GM21367 (cell line): ENCODE measurements at regions not wholly inside any gene's neighbourhood (a gene's known extent, or its start where the extent isn't known, plus 50 kb on each side); places are given as distances from the start of the nearest gene placed in this dataset.
A peak's percentile ranks its signal among the peaks of the same experiment; 100 is the strongest.

Experiments
- ATAC-seq: cut with Tn5 transposase; IDR thresholded peaks from one replicate; pipeline ENCODE4 v1.9.1; 2021; ENCODE audit not compliant: unreplicated experiment

- no peak for ATAC-seq
Observed at GRCh38 chr2:64220894-64221617, 76.8 kb upstream of the PELI1 start.

- ATAC-seq, result no peak
Observed at GRCh38 chr2:64221935-64222334, 77.7 kb upstream of the PELI1 start.

DNA sequence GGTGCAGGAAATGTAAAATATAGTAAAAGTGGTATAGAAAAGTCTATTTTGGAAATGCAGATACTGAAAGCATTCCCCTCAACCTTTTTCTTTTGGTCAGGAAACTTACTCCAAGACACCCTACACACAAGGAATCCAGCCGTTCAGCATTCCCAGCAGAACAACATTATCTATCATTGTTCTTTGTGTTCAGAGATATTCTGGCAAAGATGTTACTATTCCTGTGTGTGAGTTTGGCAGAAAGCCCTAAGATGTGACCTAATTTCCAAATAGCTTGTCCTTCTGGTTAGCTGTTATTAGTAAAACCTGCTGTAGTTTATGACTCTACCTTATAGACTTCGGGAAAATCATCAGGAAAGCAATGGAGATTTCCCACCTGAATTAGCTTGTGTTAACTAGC, 78.1 kb upstream of the PELI1 start:
- ATAC-seq, result no peak

DNA sequence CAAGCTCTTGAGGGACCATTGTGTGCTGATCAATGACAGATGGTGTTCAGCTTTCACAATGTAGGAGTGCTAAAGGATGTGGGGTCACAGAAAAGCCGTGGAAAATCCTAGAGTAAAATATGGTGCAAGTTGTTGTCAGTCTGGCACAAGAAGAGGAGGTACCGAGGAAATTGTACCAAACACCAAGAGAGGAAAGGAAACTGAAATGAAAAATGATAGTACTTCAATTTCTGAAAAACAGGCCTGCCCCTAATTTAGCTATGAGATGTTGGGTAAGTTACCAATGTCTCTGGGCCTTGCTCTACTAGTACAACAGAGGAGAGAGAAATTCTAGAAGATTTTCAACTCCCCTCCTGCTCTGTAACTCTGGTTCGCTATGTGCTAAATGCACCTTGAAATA, 78.8 kb upstream of the PELI1 start:
- no peak for ATAC-seq

GRCh38 chr2:64225491-64225890, 81.3 kb upstream of the PELI1 start:
- no peak for ATAC-seq

DNA sequence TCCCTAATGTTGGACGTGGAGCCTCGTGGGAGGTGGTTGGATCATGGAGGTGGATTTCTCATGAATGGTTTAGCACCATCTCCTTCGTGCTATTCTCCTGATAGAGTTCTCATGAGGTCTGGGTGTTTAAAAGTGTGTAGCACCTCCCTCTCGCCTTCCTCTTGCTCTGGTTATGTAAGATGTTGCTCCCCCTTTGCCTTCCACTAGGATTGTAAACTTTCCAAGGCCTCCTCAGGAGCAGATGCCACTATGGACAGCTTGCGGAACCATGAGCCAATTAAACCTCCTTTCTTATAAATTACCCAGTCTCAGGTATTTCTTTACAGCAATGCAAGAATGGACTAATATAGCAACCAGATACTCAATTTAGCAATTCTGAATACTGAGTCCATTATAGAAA, 82.4 kb upstream of the PELI1 start:
- ATAC-seq, result no peak

DNA sequence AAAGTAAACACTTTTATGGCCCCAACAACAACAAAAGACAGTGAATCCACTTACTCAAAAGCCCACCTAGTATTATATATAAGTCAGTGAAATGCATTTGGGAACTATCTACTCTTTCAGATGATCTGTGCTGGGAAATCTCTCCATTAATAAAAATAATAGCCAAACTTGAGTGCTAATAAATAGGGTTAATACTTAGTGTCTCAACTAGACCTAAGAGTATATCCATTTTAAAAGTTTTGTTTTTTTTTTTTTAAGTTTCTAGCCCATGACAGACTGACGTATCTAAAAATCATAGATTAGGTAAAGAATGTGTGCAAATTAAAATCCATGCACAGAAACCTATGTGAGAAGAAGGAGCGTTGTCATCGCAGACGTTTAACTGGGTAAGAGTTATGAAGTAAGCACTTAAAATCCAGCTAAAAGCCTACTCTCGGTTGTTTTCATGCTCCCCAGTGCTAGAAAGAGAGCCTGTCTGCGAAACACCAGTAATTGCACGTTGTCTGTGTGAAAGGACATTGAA, 83.4 kb upstream of the PELI1 start:
- ATAC-seq, result no peak

GRCh38 chr2:64228126-64228678, 84.0 kb upstream of the PELI1 start:
- ATAC-seq, result peak; percentile 86

DNA sequence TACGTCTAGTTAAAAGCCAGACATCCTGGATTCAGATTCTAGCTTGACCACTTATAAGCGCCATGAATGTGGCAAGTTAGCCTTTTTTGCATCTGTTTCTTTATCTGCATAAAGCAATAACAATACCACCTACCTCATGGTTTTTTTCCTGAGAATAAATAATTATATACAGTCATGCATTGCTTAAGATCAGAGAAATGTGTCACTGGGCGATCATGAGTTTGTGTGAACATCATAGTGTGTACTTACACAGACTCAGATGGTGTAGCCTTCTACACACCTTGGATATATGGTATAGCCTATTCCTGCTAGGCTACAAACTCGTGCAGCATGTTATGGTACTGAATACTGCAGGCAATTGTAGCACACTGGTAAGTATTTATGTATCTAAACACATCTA, 84.7 kb upstream of the PELI1 start:
- no peak for ATAC-seq

GRCh38 chr2:64230540-64230939, 86.3 kb upstream of the PELI1 start:
- no peak for ATAC-seq

- no peak for ATAC-seq
Observed at GRCh38 chr2:64232266-64232665, 88.0 kb upstream of the PELI1 start.

DNA sequence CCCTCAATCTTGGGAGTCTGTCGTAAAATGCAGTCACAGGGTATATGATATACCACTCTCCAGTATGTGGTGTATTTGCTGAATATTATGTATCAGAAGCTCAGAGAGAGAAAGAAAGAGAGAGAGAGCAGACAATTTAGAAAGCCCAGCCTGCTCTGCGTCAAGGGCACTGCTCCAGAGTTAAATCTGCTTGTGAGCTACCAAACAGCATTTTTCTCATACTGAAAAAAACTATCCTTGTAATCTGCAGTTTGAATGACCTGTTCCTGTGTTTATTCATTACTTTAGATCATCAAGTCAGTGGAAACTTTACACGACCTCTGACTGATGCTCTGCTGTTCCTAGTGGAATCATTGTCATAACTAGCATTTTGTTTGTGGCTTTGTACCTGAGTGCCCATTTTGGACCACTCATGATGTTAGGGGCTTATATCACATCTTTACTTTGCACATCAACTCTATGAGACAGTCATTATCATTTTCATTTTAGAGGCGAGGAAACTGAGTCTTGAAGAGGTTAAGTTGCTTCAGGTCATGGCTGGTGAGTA, 89.2 kb upstream of the PELI1 start:
- no peak for ATAC-seq

- ATAC-seq, result no peak
Observed at GRCh38 chr2:64234150-64234549, 89.9 kb upstream of the PELI1 start.

- ATAC-seq, result no peak
Observed at GRCh38 chr2:64234785-64235184, 90.6 kb upstream of the PELI1 start.

- no peak for ATAC-seq
Observed at GRCh38 chr2:64237266-64237665, 93.0 kb upstream of the PELI1 start.

DNA sequence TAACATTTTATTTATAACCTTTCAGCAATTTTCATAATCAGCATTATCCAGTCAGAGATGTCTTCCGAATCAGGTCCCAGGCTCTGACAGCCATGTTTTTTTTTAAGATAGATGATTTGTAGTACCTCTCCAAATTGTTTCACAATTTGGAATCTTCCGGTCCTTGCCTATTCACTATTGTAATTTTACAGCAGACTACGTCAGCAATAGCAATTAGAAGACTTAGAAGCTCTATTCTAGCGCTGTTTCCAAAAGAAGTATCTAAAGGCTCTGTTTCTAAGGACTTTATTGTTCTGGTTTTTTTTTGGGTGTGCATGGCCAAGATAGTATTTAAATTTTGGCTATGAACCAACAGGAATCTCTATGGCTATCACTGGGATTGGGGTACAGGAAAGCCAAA, 94.6 kb upstream of the PELI1 start:
- no peak for ATAC-seq

DNA sequence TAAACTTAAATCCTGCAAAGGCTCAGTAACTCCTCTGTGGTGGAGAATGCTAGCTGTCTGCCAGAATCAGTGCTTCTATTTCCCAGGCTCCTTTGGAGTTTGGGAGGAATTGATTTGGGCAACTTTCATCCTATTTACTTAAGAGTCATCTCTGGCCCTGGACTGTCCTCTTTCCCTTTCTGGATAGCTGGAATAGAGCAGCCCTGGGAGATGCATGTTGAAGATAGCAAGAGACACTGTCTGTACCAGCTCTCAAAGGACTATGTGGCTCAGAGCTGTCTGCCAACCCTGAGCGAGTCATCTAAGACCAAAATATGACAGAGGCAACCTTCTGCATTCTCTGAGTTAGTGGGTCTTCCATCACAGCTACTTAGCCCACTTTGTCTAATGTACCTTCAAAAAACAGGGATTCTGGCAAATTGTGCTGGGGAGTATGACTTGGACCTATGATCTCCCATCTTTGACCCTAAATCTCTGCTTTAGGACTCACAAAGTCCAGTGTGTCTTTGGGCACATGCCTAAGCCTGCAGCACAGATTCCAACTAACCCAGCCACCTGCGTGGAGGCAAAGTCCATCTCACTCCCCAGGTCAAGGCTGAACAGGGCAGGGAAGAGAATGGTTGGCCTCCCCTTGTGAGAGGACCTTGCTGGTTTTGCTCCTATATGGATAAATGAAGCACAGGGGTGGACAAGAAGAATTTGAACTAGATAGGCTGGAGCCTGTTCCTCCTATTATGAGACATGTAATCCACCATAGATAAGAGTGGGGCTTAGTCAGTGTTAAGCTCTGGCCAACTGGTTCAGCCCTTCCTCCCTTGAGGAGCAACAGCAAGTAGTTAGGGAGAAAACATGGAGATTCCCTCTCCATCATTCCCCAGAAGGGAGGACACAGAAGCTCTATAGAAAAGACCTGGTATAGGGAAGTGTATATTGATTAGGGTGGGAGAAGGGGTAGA, 99.1 kb upstream of the PELI1 start:
- no peak for ATAC-seq

DNA sequence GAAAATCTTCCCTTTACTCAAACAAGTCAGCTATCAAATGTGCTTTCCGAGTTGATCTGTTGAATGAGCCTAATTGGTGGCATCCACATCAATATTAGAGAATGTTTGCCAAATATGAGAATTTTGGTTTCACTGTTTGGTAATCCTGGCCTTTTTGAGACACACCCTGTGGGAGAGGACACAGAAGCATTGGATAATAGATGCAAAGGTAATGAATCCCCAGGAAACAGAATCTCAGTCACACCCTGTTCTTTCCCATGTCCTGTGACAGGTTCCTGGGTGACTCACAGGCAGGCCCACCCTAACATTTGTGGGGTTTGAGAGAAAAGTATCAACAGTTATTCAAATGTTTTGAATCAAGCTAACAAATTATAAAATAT, 99.8 kb upstream of the PELI1 start:
- no peak for ATAC-seq

DNA sequence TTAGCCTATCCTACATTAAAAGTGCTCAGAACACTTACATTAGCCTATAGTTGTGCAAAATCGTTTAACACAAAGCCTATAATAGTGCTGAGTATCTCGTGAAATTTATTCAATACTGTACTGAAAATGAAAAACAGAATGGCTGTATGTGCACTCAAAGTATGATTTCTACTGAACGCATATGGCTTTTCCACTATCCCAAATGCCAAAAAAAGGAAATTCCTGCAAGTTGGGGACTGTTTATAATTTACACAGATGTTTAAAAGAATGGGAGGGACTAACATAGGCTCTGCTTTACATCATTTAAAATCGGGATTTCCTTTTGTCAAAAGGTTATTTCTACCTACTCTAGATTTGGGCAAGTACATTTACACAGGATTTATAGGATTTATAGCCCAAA, 101.4 kb upstream of the PELI1 start:
- ATAC-seq, result no peak

DNA sequence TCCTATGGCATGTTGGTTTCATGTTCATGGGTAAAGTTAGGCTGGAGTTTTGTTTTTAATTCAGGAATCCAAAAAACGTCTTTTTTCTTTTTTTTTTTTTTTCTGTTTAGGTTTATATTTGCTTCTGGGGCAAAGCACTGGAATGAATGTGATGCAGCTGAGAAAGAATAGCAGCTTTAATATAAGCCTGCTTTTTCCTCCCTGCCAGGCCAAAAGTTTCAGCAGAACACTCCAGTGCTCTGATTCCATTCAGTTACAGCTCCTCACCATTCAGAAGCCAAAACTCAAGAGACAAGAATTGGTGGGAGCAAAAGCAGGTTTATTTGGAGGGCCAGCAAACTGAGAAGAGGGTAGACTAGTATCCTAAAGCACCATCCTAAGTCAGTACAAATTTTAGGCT, 102.7 kb upstream of the PELI1 start:
- ATAC-seq, result no peak

- ATAC-seq, result no peak
Observed at GRCh38 chr2:64249426-64249825, 105.2 kb upstream of the PELI1 start.

DNA sequence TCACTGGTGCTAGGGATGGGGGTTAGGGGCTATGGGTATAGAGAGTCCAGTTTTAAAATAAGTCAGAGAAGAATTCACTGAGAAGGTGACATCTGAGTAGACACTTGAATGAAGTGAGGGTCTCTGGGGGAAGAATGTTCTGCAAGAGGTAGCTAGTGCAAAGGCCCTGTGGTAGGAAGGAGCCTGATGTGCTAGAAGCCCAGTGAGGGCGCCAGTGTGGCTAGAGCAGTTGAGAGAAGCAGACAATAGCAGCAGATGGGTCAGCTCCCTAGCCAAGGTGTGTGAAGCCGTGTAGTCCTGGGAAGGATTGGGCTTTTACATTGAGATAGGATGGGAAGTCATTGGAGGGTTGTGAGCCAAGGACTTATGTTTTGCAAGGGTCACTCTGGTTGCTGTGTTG, 105.8 kb upstream of the PELI1 start:
- no peak for ATAC-seq
